ENCODE measurements at regions not wholly inside any gene's neighbourhood (a gene's known extent, or its start where the extent isn't known, plus 50 kb on each side); places are given as distances from the start of the nearest gene placed in this dataset.

DNA sequence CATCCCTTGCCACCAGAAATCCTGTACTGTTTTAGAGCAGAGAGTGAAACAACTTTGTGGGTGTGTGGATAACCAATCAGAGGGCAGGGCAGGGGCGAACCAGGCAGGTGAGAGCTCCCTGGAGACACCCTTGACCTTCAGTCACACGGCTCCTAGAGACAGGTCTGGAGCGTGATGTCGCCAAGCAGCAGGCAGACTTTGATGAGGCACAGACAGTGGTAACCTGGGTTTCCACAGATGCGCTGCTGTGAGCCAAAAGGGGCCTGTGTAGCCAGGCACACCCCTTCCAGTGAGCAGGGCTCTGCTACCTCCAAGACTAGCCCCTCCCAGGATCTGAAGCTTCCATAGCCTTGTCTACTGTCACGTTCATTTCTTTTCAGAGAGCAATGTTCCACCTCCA is 317.8 kb upstream of the ADCY2 start:
- TF ChIP-seq CTCF (IDR thresholded peaks at IDR 0.05) (no peak), POLR2A (IDR thresholded peaks at IDR 0.05) (no peak)
